ENCODE measurements at regions not wholly inside any gene's neighbourhood (a gene's known extent, or its start where the extent isn't known, plus 50 kb on each side); places are given as distances from the start of the nearest gene placed in this dataset.

DNA sequence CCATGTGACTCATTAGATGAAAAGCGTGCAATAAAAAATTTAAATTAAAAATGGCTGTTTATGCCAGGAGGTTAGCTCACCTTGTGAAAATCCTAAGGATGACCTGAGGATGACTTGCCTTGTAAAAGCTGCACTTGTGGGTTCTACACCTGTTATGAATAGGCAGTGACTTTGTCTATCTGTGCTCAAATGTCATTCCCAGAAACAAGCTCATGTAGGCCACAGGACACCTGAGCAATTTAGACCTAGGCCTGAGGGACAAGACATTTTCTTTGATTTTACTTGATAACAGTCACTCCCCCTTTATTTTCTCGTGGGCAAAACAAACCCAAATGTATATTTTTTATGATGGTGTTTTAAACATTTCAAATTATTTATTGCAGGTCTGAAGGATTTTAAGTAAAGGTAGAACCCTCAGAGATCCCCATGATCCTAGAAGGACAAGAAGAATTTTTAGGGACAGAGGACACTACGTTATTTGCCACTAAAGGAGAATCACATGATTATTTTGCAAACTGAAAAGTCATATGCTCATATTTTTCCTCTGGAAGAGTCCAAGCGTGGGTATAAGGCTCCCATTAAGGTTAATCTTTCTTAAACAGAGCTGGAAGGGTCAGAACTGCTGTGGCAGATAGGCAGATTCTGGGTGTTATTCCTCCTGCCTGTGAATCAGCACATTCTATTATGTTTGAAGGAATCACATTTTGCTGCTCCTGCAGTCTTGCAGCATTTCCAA is 277.5 kb upstream of the MAN1A1 start:
- no peak for DNase-seq

DNA sequence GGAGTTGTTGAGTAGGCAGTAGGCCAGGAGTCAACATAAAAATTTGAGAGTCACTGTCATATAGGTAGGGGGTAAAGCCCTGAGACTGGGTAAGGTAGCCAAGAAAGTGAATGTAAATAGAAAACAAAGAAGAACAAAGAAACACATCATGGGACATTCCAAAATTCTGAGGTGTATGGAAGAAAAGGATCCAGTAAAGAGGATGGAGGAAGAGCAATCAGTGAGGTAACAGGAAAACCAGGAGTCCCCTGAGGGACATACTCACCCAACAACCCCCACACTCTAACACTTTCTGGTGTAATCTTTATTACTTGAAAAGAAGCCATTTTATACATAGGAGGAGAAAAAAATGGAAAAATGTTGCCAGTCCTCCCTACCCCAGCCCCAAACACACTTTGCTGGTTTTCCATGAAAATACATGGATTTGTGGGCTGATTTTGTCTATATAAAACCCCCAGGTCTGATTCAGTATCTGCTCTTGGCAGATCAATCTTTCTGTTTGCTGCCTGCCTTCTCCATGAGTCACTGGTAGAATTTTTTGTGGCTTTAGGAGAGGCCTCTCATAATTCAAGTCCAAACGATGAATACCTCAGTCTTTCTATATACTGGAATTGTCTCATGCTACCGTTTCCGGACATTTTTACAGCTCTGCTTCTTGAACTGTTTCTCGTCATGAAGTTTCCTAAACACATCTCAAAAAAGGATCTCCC is 271.4 kb upstream of the MAN1A1 start:
- no peak for DNase-seq

DNA sequence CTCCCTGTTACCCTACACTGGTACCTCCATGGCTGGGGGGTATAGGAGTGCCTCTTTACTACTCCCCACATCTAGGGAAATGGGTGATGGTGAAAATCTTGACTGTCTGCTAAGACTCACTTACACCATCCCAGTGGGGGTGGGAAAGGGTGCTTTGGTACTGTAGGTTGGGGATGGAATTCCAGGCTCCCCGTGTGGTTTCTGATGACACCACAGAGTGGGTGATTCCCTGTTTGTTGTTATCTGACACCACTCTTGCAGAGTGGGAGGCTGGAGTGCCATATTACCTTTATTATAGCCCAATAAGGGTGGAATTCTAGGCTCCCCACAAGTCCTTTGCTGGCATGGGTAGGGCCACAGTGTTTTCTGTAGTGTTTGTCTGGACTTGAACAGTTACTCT is 264.6 kb upstream of the MAN1A1 start:
- no peak for DNase-seq

DNA sequence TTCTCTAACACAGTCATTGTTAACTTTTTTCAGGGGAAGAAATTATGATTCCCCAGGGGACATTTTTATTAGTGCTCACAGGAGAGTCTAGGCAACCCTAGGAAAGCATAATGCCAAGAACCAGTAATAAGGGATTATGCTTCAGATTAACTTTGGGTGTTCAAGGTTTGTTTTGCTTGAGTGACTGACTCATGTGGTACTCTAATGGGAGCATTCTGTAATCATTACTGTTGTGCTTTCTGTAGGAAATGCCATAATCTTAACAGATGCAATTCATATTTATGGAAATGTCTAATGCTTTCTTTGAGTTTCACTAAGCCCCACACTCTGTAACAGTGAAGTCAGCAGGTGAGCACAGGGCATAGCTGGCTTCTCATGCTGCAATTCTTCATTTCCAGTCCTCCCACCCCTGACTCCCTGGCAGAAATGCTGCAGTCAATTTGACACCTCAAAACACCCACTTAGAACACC is 263.4 kb upstream of the MAN1A1 start:
- no peak for DNase-seq

DNA sequence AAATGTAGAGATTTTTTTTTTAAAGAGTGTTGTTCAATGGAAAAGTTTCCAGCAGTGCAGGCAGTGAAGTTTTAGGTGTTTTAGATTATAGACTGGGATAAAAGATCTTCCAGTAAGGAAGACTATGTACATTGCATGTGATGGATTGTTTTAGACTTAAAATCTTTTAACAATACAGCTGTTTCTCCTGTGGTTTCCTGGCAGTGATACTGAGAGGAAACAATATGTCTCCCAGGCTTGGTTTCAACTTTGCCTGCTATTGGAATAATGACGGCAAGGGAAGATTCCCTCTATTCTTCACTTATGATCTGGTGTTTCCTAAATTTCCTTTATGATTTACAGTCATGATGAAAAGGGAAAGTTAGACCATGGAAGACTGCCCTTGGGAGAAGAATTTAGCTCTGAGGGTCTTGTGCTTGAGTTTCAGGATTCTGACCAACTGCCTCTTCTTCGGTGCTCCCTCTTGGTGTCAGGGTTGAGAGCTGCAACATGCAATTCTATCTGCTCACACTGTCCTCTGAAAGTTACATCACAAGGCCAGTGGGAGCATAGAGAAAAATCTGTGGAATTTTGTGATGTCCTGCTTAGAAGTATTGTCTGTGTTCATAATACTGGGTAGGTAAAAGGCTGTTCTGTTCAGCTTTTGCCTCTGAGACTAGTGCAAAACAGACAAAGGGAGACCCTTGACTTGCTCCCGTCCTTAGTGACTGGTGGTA is 262.8 kb upstream of the MAN1A1 start:
- no peak for DNase-seq

DNA sequence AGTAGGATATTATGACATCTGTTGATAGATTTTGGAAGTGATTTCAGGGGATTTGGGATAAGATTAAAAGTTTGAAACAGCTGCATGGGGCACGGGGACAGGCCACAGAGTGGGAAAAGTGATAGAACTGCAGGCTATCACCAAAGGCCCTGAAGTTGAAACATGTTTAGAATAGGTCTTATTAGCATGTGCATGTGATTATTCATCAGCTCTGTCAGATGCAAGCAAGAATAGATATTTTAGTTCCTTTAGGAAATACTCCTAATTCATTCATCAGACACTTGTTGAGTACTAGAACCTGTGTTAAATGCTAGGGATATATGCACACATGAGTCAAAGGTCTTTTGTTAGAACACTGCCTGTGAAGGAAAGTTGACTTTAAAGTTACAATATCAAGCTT is 261.2 kb upstream of the MAN1A1 start:
- DNase-seq, result no peak

DNA sequence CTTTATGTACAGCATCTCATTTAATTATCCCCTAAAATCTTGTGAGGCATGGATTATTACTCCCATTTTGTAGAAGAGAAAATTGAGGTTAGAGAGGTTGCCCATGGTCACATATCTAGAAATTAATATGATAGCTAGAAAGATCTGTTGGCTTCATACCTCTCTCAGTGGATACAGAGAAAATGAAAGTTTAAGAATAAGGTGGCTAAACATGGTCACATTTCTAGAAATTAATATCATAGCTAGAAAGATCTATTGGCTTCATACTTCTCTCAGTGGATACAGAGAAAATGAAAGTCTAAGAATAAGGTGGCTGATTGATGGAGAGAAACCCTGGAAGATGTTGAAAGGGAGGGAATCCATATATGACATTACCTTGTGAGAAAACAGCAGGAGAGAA is 260.7 kb upstream of the MAN1A1 start:
- DNase-seq, result no peak

DNA sequence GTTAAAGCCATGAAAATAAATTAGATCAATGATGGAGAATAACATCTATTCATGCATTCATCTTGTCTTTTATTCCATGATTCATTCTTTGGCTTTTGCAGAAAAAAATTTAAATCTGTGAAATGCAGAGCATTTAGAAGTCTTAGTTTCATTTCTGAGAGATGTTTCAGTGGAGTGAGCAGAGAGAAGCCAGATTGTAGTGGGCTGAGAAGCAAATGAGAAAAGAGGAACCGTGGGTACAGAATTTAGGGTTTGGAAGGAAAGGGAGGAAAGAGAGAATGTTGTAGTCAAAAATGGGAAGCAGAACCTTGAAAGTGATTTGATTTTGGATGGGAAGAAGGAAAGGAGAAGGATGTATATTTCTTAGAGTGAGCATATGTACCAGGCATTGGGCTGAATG is 260.3 kb upstream of the MAN1A1 start:
- no peak for DNase-seq

DNA sequence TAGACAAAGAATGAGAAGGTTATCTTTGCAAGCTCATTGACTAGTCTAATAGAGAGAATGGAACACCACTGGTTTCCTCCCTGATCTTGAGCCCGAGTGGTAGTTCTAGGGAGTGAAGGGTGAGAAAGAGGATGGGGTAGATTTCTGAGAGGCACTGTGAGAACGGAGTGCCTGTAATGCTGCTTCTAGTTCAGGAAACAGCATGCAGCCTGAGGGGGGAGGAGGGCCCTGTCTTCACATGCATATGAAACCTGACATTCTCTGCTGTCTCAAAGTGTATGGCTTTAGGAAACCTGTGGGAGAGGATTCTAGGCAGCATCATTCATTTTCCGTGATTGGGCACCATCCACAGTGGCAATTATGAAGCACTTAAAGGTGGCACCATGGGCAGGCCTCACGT is 259.4 kb upstream of the MAN1A1 start:
- DNase-seq, result no peak

DNA sequence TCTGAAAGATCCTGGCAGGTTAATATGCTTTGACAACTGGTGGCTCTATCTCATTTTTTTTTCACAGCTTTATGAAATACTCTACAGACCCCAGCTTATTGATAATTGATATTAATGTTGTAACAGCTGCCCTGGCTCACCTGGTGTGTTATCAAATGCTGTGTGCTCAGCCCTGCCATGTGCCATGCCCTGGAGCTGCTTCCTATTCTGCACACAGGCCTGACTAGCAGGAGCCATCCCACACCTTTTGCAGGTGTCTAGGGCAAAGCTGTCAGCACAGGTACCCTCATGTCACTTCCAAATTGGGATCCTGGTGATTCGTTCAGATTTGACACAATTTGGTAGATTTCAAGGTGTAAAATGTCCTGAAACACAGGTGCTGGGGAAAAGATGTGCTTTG is 254.6 kb upstream of the MAN1A1 start:
- no peak for DNase-seq

DNA sequence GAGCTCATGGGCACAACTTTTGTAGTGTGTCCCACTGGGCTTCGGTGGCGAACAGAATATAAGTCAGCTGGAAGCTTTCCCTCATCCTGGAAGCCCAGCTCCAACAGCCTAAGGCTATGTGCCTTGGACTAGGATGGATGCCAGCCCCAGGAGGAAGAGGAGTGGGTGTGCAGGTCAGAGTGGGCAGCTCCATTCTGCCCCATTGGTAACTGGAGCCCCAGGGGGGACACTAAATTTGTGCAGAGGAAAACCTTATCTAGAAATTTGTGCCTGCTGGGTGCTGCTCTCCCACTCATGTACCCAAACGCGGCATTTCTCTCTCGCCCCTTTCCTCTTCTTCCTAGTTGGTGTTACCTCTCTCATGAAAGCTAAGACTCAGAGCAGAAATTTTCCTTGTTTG is 253.9 kb upstream of the MAN1A1 start:
- no peak for DNase-seq

DNA sequence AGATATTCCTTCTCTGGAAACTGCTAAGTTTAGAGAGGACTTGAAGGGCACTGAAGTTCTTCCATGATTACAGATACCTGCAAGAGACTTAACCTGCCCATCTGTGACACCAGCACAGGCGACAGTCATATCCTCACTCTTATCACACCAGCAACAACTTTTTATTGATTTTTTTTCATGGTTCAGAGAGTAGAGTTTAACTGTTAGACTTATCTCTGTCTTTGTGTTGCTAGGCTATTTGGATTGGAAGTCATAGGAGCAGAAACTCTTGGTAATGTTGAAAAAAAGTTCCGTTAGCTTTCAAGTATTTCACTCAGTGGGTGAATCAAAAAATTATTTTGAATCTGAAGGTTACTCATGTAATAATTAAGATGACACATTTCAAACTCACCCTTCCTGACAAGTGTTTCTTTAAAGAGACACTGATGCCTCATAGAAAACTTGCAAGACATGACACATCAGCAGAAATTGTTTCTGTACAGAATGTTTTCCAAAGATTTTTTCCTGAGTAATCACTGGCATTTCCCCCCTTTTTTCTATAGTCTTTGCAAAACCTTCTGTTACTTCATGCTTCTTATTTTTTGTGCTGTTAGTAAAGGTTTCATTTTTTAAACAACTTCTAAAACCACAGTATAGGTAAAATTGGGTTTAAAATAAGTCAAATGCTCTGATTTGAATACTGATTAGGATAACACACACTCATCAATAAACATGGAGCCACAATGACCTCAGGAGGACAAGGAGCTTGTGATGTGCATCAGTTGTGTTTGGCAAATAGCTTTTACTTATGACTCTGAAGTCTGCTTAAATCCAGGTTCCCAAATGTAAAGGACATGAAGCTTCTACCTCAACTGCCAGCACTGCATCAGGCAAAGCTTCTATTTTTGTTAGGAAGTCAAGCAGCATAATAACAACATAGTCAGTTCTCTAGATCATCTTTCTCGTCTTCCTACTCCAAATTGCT is 252.9 kb upstream of the MAN1A1 start:
- no peak for DNase-seq

DNA sequence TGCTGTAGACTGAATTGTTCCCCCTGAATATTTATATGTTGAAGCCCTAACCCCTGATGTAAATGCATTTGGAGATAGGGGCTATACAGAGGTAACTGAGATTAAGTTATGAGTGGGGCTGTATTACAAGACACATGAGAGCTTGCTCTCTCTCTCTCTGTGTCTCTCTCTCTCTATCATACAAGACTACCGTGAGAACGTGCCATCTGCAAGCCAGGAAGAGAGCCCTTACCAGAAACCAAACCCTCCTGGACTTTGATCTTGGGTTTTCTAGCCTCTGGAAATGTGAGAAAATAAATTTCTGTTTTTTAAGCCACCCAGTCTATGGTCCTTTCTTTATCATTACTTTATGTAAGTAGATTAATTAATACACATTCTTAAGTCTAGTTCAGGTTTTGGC is 249.3 kb upstream of the MAN1A1 start:
- DNase-seq, result no peak

DNA sequence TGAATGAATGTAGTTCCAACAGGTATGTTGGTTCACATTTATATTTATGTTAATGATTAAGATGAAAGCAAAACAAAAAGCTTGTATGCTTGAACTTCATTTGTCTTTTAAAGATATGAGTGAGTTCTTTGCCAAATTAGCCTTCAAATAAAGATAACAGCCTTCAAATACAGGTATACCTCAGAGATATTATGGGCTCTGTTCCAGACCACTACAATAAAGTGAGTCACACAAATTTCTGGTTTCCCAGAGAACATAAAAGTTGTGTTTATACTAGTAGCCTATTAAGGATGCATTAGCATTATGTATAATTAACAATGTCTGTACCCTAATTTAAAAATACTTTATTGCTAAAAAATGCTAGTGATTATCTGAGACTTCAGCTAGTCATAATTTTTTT is 245.3 kb upstream of the MAN1A1 start:
- no peak for DNase-seq

DNA sequence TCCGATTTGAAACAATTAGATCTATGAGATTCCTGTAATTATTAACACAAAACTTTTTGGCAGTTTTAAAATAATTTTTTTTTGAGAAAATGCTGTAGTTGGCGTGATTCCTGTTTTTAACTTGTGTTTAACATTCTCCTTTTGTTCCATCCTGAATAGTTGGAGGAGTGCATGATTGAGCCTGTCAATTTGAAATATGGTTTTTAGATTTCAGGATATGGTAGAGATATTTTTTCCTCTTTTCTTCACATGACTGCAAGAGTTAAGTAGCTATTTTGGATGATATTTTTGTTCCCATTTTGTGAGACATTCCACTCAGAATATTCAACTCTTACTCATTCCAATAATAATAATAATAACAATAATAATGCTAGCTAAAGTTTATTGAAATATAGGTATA is 241.7 kb upstream of the MAN1A1 start:
- DNase-seq, result no peak

DNA sequence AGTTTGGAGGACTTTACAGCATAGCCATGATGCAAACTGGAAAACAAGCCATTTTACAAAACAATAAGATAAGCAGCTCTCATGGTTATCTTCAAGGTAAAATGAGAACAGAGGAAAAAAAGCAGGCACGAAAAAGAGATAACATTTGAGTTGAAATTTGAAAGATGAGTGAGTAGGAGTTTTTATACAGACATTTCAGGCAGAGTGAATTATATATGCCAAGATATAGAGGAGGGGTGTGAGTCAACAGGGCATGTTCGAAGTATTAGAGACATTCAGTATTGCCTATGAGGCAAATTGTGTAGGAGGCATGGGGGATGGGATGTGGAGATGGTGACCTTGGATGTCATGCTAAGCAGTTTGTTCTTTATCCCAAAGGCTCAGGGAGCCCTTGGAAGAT is 240.5 kb upstream of the MAN1A1 start:
- no peak for DNase-seq

DNA sequence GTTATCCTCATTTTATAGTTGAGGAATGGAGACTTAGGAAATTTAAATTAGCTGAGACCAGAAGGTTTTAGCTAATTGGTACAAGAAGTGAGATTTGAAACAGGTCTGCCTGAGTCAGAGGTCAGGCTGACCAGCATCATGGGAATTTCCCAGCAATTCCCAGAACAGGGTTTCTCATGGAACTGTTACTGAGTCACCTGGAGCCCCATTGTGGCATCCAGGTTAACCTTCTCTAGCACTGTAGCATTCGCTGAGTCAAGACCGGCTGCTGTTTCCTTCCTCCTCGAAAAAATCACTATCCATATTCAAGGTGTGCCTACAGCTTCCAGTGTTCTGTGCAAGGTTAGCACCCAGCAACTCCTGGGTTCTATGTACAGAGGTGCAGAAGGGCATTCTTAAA is 238.0 kb upstream of the MAN1A1 start:
- no peak for DNase-seq

DNA sequence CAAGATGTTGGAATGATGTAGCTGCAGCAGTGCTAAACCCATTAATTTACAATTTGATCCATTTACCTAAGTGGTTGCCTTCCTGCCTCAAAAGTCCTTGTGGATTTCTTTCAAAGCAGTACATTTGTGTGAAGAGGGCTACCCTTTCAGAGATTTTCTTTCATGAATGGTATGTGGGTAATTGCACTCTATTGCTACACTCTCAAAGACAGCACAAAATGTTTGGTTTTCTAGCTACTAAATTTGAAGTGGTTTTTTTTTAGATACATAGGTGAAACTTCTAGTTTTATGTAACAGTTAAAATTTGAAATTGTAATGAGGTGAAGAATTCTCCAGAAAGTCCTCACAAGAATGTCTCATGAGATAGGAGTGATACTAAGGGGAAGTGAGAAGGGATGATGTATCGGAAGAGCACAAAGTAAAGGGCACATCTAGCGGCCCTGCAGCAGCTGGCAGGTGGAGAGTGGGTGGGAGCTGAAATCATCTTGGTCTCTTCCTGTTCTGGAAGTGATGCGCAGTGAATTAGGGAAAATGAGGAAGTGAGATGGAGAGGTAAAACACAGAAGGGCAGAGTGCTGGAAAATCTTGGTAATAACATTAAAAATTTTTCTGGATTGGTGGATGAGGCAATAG is 236.8 kb upstream of the MAN1A1 start:
- DNase-seq, result no peak

DNA sequence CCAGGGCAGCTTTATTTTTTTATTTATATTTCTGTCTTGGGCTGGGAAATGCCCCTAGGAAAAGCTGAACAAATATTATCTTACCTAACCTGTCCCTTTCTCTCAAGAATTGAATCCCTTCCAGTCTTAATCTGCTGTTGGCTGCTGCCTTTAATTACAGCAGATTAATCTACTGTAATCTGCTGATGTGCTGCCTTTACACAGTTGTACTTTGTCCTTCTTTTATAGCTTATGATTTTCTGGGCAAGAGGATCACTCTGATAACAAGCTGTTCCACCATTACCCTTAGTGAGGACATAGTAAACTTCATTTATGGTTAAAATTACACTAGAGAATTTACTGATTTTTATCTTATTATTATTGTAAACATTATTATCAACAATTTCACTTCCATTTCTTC is 234.5 kb upstream of the MAN1A1 start:
- DNase-seq, result no peak

DNA sequence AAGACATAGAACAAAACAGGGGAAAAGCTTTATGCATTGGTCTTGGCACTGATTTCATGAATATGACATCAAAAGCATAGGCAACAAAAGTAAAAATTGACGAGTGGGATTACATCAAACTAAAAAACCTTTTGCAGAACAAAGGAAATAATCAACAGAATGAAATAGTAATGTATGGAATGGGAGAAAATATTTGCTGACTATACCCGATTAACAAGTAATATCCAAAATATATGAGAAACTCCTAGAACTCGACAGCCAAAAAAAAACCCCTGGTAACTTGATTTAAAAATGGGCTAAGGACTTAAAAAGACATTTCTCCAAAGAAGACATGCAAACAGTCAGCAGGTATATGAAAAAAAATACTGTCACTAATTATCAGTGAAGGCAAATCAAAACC is 231.7 kb upstream of the MAN1A1 start:
- no peak for DNase-seq

DNA sequence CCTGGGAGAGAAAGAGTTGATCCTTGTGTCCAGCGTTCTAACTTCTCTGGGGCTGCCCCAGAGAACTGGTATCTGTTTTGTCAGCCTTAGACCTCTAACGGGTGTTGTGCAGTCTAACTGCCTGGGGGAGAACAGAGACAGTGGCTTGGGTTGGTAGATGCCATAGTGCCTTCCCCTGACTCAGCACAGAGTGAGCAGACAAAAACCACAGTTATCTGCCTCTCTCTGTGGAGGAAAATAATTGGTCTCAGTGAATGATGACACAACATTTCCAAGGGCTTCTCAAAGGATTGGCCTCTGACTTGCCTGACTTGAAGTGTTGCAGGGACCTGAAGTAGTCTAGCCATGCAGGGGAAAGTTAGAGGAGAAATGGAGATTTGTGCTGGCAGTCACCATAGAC is 226.2 kb upstream of the MAN1A1 start:
- no peak for DNase-seq

DNA sequence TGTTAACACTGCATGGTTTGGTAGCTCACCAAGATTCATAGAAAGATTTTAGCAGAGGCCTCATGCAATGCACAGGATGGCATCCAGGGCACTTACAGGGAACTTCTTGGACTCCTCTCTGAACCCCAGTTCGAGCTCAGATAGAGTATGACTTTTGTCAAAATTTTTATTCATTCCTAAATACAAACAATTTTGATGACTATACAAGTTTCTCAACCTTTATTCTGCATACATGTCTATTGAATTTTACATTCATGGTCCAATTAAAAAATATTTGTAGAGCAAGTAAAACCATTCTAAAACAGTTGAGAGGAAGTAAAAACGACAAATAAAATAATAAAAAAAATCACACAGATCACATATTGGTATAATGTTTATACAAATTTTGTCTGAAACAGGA is 219.0 kb upstream of the MAN1A1 start:
- no peak for DNase-seq
